PC-9 (cell line): ENCODE measurements at regions not wholly inside any gene's neighbourhood (a gene's known extent, or its start where the extent isn't known, plus 50 kb on each side); places are given as distances from the start of the nearest gene placed in this dataset.

Experiments
- CTCF ChIP-seq: fragments of 200-600 bp; sonication (generic); conservative IDR thresholded peaks from 2 replicates; pipeline ENCODE4 v1.6.1; 2017; ENCODE audit warnings: mixed run types, antibody characterized with exemption, mild to moderate bottlenecking, moderate library complexity
- EZH2 ChIP-seq: fragments of 200-600 bp; sonication (generic); IDR thresholded peaks from 2 replicates; pipeline ENCODE4 v1.8.0; 2017; ENCODE audit warnings: antibody characterized with exemption, low read depth

DNA sequence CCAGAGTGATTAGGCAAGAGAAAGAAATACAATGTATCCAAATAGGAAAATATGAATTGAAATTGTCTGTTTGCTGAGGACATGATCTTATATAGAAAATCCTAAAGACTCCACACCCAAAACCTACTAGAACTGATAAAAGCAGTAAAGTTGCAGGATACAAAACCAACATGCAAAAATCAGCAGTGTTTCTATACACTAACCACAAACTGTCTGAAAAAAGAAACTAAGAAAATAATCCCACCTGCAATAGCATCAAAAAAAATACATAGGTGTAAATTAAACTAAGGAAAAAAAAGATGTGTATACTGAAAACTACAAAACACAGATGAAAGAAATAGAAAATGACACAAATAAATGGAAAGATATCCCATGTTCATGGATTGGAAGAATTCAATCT is 203.6 kb upstream of the SETMAR start:
- TF ChIP-seq CTCF = no peak
- no peak for TF ChIP-seq EZH2
